HEK293T (cell line): ENCODE measurements at regions not wholly inside any gene's neighbourhood (a gene's known extent, or its start where the extent isn't known, plus 50 kb on each side); places are given as distances from the start of the nearest gene placed in this dataset.
"Not testable (repeated sequence)": the region's sequence is repeated elsewhere in the genome, so short reads cannot be mapped to it uniquely, and the experiment has no call there.

Source experiments
- ARNT ChIP-seq: fragments of 450-650 bp; IDR thresholded peaks from 2 replicates; pipeline ENCODE4 v1.6.1; 2017; ENCODE audit warnings: mild to moderate bottlenecking
- ZNF384 ChIP-seq: fragments of 450-650 bp; IDR thresholded peaks from 2 replicates; pipeline ENCODE4 v1.6.1; 2016

- TF ChIP-seq ZNF384, ARNT: not testable (repeated sequence)
Observed at GRCh38 chr9:41033877-41034276, 94.6 kb downstream of the FOXD4L6 start.
